Lower leg skin (tissue), 4 donors: ENCODE measurements at regions not wholly inside any gene's neighbourhood (a gene's known extent, or its start where the extent isn't known, plus 50 kb on each side); places are given as distances from the start of the nearest gene placed in this dataset.
"Not testable (repeated sequence)": the region's sequence is repeated elsewhere in the genome, so short reads cannot be mapped to it uniquely, and the experiment has no call there.

Source experiments
- DNase-seq, 2 donors: peaks; one replicate each; pipeline ENCODE4 v3.0.0-alpha.2; 2019; ENCODE audit warnings: low spot score in 2 of 2
- H3K4me3 ChIP-seq: fragments of 200-600 bp; sonication (generic); 2 replicates; pipeline ENCODE4 v1.5.1; 2017; ENCODE audit warnings: mild to moderate bottlenecking, low read depth; ENCODE audit not compliant: poor library complexity, severe bottlenecking
- CTCF ChIP-seq, 3 donors: fragments of 450-650 bp; IDR thresholded peaks; one replicate each; pipeline ENCODE4 v1.5.1; 2016; ENCODE audit warnings: antibody characterized with exemption in 3 of 3, mild to moderate bottlenecking in 3 of 3, moderate library complexity in 2 of 3
- POLR2A ChIP-seq, 2 donors: fragments of 450-650 bp; IDR thresholded peaks; one replicate each; pipeline ENCODE4 v1.6.1; 2016 to 2017; ENCODE audit warnings: antibody characterized with exemption in 2 of 2, mild to moderate bottlenecking in 1 of 2, moderate library complexity in 1 of 2
- WGBS, 2 donors: methylation state at CpG; one replicate each; pipeline ENCODE4 v1.1.5; 2018; 5-methylcytosine and 5-hydroxymethylcytosine counted together
- intact Hi-C: fragments of 100-400 bp; cut with DNase I; formaldehyde crosslinking; loops from one replicate; pipeline ENCODE4 v1.15.0; 2023; ENCODE audit warnings: low total_unique reads

- no peak overlapping the region for H3K4me3 ChIP-seq
- intact Hi-C loops: no loop called here
- no peak for DNase-seq
- 84 to 94% methylated on average over 1 of the region's 1 CpG for WGBS, 2 donors
- TF ChIP-seq POLR2A (IDR thresholded peaks at IDR 0.05) (no peak), CTCF (IDR thresholded peaks at IDR 0.05) (no peak)
These were observed 304.6 kb downstream of the XPNPEP1 start for GRCh38 chr10:109618748-109619147.

GRCh38 chr10:109618301-109618700 lies 305.0 kb downstream of the XPNPEP1 start:
- no peak overlapping the region for H3K4me3 ChIP-seq
- TF ChIP-seq CTCF (IDR thresholded peaks at IDR 0.05) (no peak), POLR2A (IDR thresholded peaks at IDR 0.05) (no peak)
- WGBS, 2 donors: 0% methylated on average over 1 of the region's 1 CpG
- DNase-seq: no peak
- intact Hi-C loops: no loop called here

GRCh38 chr10:109616359-109616980 lies 306.8 kb downstream of the XPNPEP1 start:
- 47 to 48% methylated on average over 3 of the region's 3 CpGs for whole genome bisulfite sequencing, 2 donors

GRCh38 chr10:109595356-109595755 lies 328.0 kb downstream of the XPNPEP1 start:
- H3K4me3 ChIP-seq, DNase-seq, intact Hi-C loops: not testable (repeated sequence)
- WGBS, 2 donors: 70 to 79% methylated on average over 1 of the region's 1 CpG

More at GRCh38 chr10:109616359-109616980, 306.8 kb downstream of the XPNPEP1 start:
- H3K4me3 ChIP-seq: no peak overlapping the region
- intact Hi-C loops: no loop called here
- no peak for TF ChIP-seq POLR2A (IDR thresholded peaks at IDR 0.05)
- TF ChIP-seq CTCF (IDR thresholded peaks at IDR 0.05): no peak
- no peak for DNase-seq

- intact Hi-C loops: no loop called here
- TF ChIP-seq CTCF (IDR thresholded peaks at IDR 0.05) (no peak), POLR2A (IDR thresholded peaks at IDR 0.05) (no peak)
- 66 to 84% methylated on average over 4 of the region's 4 CpGs for WGBS, 2 donors
These were observed 329.6 kb downstream of the XPNPEP1 start for GRCh38 chr10:109593682-109594081.

GRCh38 chr10:109592391-109592790 lies 330.9 kb downstream of the XPNPEP1 start:
- TF ChIP-seq CTCF (IDR thresholded peaks at IDR 0.05): no peak
- TF ChIP-seq POLR2A (IDR thresholded peaks at IDR 0.05): no peak
- 75 to 86% methylated on average over 3 of the region's 3 CpGs for WGBS, 2 donors
- DNase-seq: no peak
- intact Hi-C loops: no loop called here
- no peak overlapping the region for H3K4me3 ChIP-seq

More at GRCh38 chr10:109593682-109594081, 329.6 kb downstream of the XPNPEP1 start:
- no peak overlapping the region for H3K4me3 ChIP-seq
- DNase-seq: no peak
